PFSK-1 (cell line): ENCODE measurements at regions not wholly inside any gene's neighbourhood (a gene's known extent, or its start where the extent isn't known, plus 50 kb on each side); places are given as distances from the start of the nearest gene placed in this dataset.

Source experiments
- FOXP2 ChIP-seq: optimal IDR thresholded peaks from 2 replicates; pipeline ENCODE3; 2011; ENCODE audit warnings: borderline replicate concordance, control low read depth, inconsistent platforms; ENCODE audit not compliant: insufficient read depth; ENCODE audit errors: extremely low read length, extremely low read depth
- POLR2AphosphoS5 ChIP-seq: IDR thresholded peaks from 2 replicates; pipeline ENCODE4 v1.6.1; 2012; ENCODE audit warnings: low read depth, mild to moderate bottlenecking, control low read depth, low read length, moderate library complexity
- REST ChIP-seq, 2 experiments: IDR thresholded peaks; 2 replicates each; pipeline versions ENCODE4 v1.6.1 to v1.8.0; 2011 to 2012; ENCODE audit warnings: low read depth in 2 of 2, low read length in 2 of 2, control low read depth in 1 of 2, inconsistent platforms in 1 of 2, mild to moderate bottlenecking in 1 of 2, moderate library complexity in 1 of 2; ENCODE audit not compliant: insufficient read depth in 1 of 2
- SIN3A ChIP-seq: IDR thresholded peaks from 2 replicates; pipeline ENCODE4 v1.6.1; 2012; ENCODE audit warnings: mild to moderate bottlenecking, low read length, moderate library complexity, borderline replicate concordance; ENCODE audit not compliant: insufficient read depth
- TAF1 ChIP-seq: IDR thresholded peaks from 2 replicates; pipeline ENCODE4 v1.6.1; 2012; ENCODE audit warnings: low read length, control low read depth, borderline replicate concordance; ENCODE audit not compliant: insufficient read depth

- TF ChIP-seq POLR2AphosphoS5 (no peak), SIN3A (no peak), REST (IDR thresholded peaks at IDR 0.05; ENCODE audit: insufficient read depth in 1 of 2, low read depth in 2 of 2, low read length in 2 of 2) (no peak), TAF1 (no peak), FOXP2 (no peak)
Observed at GRCh38 chr3:72505539-72506405, 342.5 kb downstream of the SHQ1 start.

- TF ChIP-seq TAF1 (no peak), FOXP2 (no peak), POLR2AphosphoS5 (no peak), REST (IDR thresholded peaks at IDR 0.05; ENCODE audit: insufficient read depth in 1 of 2, low read depth in 2 of 2, low read length in 2 of 2) (no peak), SIN3A (no peak)
Observed at GRCh38 chr3:72496051-72496670, 352.1 kb downstream of the SHQ1 start.

GRCh38 chr3:72494626-72495025, 353.6 kb downstream of the SHQ1 start:
- TF ChIP-seq REST (IDR thresholded peaks at IDR 0.05; ENCODE audit: insufficient read depth in 1 of 2, low read depth in 2 of 2, low read length in 2 of 2) (no peak), POLR2AphosphoS5 (no peak), TAF1 (no peak), SIN3A (no peak), FOXP2 (no peak)

GRCh38 chr3:72494130-72494529, 354.1 kb downstream of the SHQ1 start:
- TF ChIP-seq REST (IDR thresholded peaks at IDR 0.05; ENCODE audit: insufficient read depth in 1 of 2, low read depth in 2 of 2, low read length in 2 of 2) (no peak), POLR2AphosphoS5 (no peak), SIN3A (no peak)
